ENCODE measurements at regions not wholly inside any gene's neighbourhood (a gene's known extent, or its start where the extent isn't known, plus 50 kb on each side); places are given as distances from the start of the nearest gene placed in this dataset.

DNA sequence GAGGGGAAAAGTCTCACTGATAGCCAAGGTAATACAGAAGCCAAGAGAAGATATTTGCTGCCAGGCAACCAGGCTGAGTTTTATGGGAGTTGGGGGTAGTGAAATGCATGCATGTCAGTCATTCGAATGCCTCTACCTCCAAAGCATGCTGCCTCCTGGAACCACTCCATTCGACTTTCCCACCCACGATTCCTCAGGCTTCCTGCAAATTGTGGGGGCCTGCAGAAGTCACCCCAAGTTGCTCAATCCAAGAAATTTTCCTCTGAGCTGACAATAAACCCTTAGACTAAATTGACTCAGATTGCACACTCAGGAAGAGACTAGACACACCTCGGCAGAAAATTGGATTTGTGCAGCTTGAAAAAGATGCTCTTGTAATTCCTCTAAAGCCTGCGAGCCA lies 73.6 kb upstream of the GRK3 start:
- no peak for FAIRE-seq
- no peaks in the 10 kb centered on the region for H3K79me2 ChIP-seq (ENCODE audit: control insufficient read depth in 1 of 2, insufficient read depth in 2 of 2, low read length in 2 of 2)
- H3K27ac ChIP-seq (ENCODE audit: low read depth, low read length) = no peak overlapping the region
- peaks cover 0 to 8% of the 10 kb centered on the region in 2 experiments for H4K20me1 ChIP-seq (replicated peaks in 1 of 2; ENCODE audit: control insufficient read depth in 1 of 2, insufficient read depth in 2 of 2, low read length in 2 of 2)
- no peak overlapping the region for H2BK5ac ChIP-seq (ENCODE audit: low read depth, low read length)
- no peak overlapping the region for H3K14ac ChIP-seq (ENCODE audit: insufficient read length)
- H2BK12ac ChIP-seq (ENCODE audit: low read depth, low read length) = no peak overlapping the region
- DNase-seq (ENCODE audit: low read depth in 1 of 2, low spot score in 2 of 2) = no peak
- no peak overlapping the region for H2BK120ac ChIP-seq (replicated peaks; ENCODE audit: low read depth, low read length)
- H3K27me3 ChIP-seq (replicated peaks in 1 of 4; ENCODE audit: control insufficient read depth in 3 of 4, extremely low read depth in 1 of 4, insufficient read depth in 3 of 4, low read length in 3 of 4) = no peaks in the 10 kb centered on the region
- H3K23me2 ChIP-seq (ENCODE audit: low read depth, low read length) = peaks cover 10% of the 10 kb centered on the region; the same call in 1 of the 2 replicates
- no peak overlapping the region for H3K9ac ChIP-seq (replicated peaks in 1 of 4; ENCODE audit: extremely low read depth in 1 of 4, low read depth in 3 of 4, low read length in 3 of 4)
- H3K56ac ChIP-seq (replicated peaks; ENCODE audit: insufficient read length, low read depth, low read length) = no peak overlapping the region
- no peak overlapping the region for H2BK15ac ChIP-seq (ENCODE audit: low read length)
- H3K4me3 ChIP-seq (ENCODE audit: extremely low read depth in 1 of 4, insufficient read depth in 2 of 4, low read depth in 3 of 4, low read length in 4 of 4) = no peak overlapping the region
- no peaks in the 10 kb centered on the region; a peak in 1 of 7 replicates for H3K4me1 ChIP-seq (replicated peaks in 1 of 4; ENCODE audit: control insufficient read depth in 3 of 4, insufficient read depth in 4 of 4, low read length in 3 of 4)
- H2AK5ac ChIP-seq (ENCODE audit: low read depth, low read length) = no peak overlapping the region
- TF ChIP-seq KDM1A (IDR thresholded peaks at IDR 0.05; ENCODE audit: borderline replicate concordance, low read length) = no peak
- TF ChIP-seq HDAC6 (IDR thresholded peaks at IDR 0.05; ENCODE audit: low read depth, low read length) = no peak
- TF ChIP-seq POLR2A (IDR thresholded peaks at IDR 0.05; ENCODE audit: control extremely low read depth in 1 of 2, low read depth in 2 of 2, low read length in 2 of 2) = no peak
- no peak overlapping the region for H3K18ac ChIP-seq (ENCODE audit: extremely low read depth, low read length)
- H3K23ac ChIP-seq (ENCODE audit: insufficient read length) = no peak overlapping the region
- no peaks in the 10 kb centered on the region; the same call in 1 of the 2 replicates for H3K79me1 ChIP-seq (ENCODE audit: low read depth, low read length)
- POLR2A ChIA-PET (ENCODE audit: partially characterized antibody) = interaction anchor here (0.9 kb wide), 1 partner anchor 14 kb away, joined by 3 read pairs; no protein-coding TSS in a partner anchor
- no peak overlapping the region for H4K91ac ChIP-seq (replicated peaks; ENCODE audit: insufficient read length, low read length)
- no peak overlapping the region for H3K4ac ChIP-seq (replicated peaks; ENCODE audit: insufficient read length, low read depth, low read length)
- no peak overlapping the region for H4K8ac ChIP-seq (ENCODE audit: extremely low read depth, insufficient read depth, low read length)
- whole genome bisulfite sequencing, 2 experiments (ENCODE audit: extremely low coverage in 1 of 2, insufficient coverage in 1 of 2, insufficient read length in 1 of 2, insufficient replicate concordance in 2 of 2, low coverage in 1 of 2, low lambda C conversion rate in 2 of 2, missing lambda C conversion rate in 1 of 2) = 87% methylated on average over 5 of the region's 5 CpGs; no CpG with 5 or more reads in 1 of the 2 experiments
- H3K4me2 ChIP-seq (ENCODE audit: insufficient read depth in 1 of 2, low read depth in 2 of 2, low read length in 2 of 2) = no peak overlapping the region
- no peaks in the 10 kb centered on the region; a peak in 1 of 8 replicates for H3K36me3 ChIP-seq (ENCODE audit: control insufficient read depth in 2 of 4, insufficient read depth in 4 of 4, low read length in 3 of 4)
- no peaks in the 10 kb centered on the region for H3K9me3 ChIP-seq (ENCODE audit: insufficient read depth in 2 of 2, low read depth in 1 of 2, low read length in 1 of 2)
- no peak overlapping the region for H2AFZ ChIP-seq (ENCODE audit: low read length)
- CTCF ChIA-PET (ENCODE audit: partially characterized antibody) = no interaction called here
- H2BK20ac ChIP-seq (ENCODE audit: low read length) = no peak overlapping the region
- no peak overlapping the region for H4K5ac ChIP-seq (ENCODE audit: insufficient read length, low read depth, low read length)

All from H1 (cell line).